ENCODE measurements at regions not wholly inside any gene's neighbourhood (a gene's known extent, or its start where the extent isn't known, plus 50 kb on each side); places are given as distances from the start of the nearest gene placed in this dataset.
A peak's percentile ranks its signal among the peaks of the same experiment; 100 is the strongest.
"Not testable (repeated sequence)": the region's sequence is repeated elsewhere in the genome, so short reads cannot be mapped to it uniquely, and the experiment has no call there.

DNA sequence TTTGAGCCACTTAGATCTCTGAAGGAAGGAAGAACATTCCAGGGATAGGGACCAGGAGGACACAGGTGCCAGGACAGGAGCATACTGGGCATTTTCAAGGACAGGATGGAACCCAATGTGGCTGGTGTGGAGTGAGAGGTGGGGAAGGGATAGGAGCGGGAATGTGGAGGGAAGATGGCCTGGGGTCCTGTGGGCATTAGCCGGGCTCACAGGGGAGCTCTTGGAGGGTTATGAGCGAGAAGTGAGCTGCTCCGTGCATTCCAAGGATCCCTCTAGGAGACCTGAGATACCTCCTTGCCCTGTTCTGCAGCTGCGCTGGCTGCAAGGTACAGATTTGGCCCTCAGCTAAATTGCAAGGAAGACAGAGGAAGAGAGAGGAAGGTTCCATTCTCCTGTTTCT lies 87.5 kb downstream of the IER5 start:
- no peak overlapping the region for H3K4me3 Mint-ChIP-seq
- DNase-seq (ENCODE audit: low spot score in 2 of 2) = no peak

DNA sequence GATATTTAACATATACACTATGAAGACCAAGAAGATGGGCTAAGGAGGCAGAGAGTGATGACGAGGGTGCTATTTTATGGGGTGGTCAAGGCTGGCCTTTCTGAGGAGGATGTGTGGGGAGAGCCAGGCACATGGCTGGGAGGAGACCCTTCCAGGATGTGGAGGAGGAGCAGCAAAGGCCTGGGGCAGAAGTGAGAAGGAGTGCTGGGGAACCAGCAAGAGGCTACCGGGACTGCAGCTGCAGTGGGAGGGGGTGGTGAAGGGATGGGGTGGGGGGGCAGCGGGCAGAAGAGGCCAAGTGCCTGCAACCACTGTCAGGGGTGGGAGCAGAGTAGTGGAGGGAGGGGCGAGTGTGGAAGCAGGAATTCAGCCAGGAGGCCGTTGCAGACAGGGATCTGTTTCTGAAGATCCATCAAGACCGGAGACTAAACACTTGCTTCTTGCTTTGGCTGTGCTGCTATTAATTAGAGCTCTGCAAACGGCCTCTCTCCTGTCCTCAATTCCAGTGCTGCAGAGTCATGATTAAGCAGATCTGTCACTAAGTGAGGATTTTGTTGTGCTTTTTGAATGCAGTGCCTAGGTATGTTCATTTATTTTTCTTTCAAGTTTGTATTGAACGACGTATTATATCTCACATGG lies 89.9 kb downstream of the IER5 start:
- Mint-ChIP-seq H3K36me3 (ENCODE audit: insufficient read depth) (no peaks in the 10 kb centered on the region), H3K4me3 (no peak overlapping the region), H3K9me3 (peaks cover under 1% of the 10 kb centered on the region), H3K27ac (ENCODE audit: low read depth) (no peak overlapping the region), H3K27me3 (peaks cover 53% of the 10 kb centered on the region), H3K4me1 (peaks cover 9% of the 10 kb centered on the region)
- DNase-seq (ENCODE audit: low spot score in 2 of 2) (no peak), ATAC-seq (replicated peaks; ENCODE audit: extremely low read depth, poor library complexity, severe bottlenecking) (no peak)

More for the DNA sequence above, 87.5 kb downstream of the IER5 start:
- Mint-ChIP-seq H3K9me3 (peaks cover 5% of the 10 kb centered on the region), H3K4me1 (peaks cover 9% of the 10 kb centered on the region), H3K27me3 (peaks cover 44% of the 10 kb centered on the region), H3K27ac (ENCODE audit: low read depth) (no peak overlapping the region), H3K36me3 (ENCODE audit: insufficient read depth) (no peaks in the 10 kb centered on the region)
- no peak for ATAC-seq (replicated peaks; ENCODE audit: extremely low read depth, poor library complexity, severe bottlenecking)

DNA sequence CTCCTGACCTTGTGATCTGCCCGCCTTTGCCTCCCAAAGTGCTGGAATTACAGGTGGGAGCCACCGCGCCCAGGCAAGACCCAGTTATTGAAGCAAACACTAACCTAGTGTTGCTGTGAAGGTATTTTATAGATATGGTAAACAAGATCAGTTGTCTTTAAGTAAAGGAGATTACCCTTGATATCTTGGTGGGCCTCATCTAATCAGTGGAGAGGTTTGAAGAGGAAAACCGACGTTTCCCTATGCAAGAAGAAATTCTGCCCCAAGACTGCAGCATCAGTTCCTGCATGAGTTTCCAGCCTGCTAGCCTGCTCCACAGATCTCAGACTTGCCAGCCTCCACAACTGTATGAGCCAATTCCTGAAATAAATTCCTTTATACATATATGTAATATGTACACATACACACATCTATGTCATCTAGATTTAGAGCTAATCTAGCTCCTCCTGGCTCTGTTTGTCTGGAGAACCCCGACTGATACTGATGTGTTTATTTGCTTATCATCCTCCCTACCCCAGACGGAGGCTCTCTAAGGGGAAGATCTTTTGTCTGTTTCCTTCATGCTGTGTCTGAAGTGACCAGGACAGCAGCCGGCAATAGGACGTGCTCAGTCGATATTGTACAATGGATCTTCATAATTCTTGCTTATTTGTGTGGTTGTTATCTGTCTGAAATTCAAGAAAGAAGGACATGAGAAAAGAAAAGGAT lies 90.9 kb downstream of the IER5 start:
- no peaks in the 10 kb centered on the region for H3K36me3 Mint-ChIP-seq (ENCODE audit: insufficient read depth)

DNA sequence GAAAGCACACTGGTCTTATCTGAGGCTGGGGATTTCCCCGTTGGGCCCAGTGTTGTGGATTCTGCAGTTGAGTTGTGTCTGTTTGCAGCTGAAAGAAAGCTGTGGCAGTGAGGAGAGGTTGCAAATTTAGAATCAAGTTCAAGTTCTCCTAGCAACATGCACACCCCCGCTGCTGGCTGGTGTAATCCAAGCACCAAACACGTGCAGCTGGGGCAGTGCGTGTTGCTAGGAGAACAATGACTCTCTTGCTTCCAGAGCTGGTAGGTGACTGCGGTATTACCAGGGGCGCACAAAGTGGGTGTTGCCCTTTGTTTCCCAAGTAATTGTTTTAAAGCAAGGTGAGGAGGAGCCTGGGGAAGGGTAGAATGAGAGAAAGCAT lies 91.5 kb downstream of the IER5 start:
- H3K36me3 Mint-ChIP-seq (ENCODE audit: insufficient read depth) = no peaks in the 10 kb centered on the region
- no peak overlapping the region for H3K4me3 Mint-ChIP-seq
- H3K4me1 Mint-ChIP-seq = peaks cover 9% of the 10 kb centered on the region
- no peak overlapping the region for H3K27ac Mint-ChIP-seq (ENCODE audit: low read depth)
- DNase-seq (ENCODE audit: low spot score in 2 of 2) (no peak), ATAC-seq (replicated peaks; ENCODE audit: extremely low read depth, poor library complexity, severe bottlenecking) (peak; percentile 54)
- peaks cover 58% of the 10 kb centered on the region for H3K27me3 Mint-ChIP-seq
- H3K9me3 Mint-ChIP-seq = no peaks in the 10 kb centered on the region

More for the DNA sequence above, 90.9 kb downstream of the IER5 start:
- Mint-ChIP-seq H3K4me1 (peaks cover 9% of the 10 kb centered on the region), H3K9me3 (no peaks in the 10 kb centered on the region), H3K4me3 (no peak overlapping the region), H3K27me3 (peaks cover 58% of the 10 kb centered on the region), H3K27ac (ENCODE audit: low read depth) (no peak overlapping the region)
- no peak for DNase-seq (ENCODE audit: low spot score in 2 of 2)
- no peak for ATAC-seq (replicated peaks; ENCODE audit: extremely low read depth, poor library complexity, severe bottlenecking)

DNA sequence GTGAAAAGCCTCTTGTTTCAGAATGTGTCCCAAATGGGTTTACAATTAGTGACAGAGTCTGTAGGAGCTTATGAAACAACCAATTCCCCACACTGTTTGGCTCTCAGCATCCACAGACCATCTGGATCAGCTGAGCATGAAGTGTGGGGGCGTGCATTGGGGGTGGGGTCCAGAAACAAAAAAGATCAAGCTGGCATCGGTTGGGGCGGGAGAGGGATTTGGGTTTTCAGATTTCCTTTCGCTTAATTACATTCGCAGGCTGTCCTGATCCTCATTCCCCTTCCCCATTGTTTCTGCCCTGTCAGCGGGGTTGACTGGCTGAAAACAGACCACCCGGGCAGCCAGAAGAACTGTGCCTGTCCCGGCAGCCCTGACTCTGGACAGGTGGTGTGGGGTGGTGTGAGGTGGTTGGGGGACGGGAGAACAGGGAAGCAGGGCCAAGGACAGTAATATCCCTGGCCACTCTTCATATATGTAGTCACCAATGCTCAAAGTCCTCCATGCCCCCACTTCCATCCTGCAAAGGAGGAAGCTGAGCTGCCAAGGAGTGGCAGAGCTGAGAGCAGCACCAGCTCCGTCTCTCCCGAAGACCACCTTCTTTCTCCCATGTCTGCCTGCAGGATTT lies 92.0 kb downstream of the IER5 start:
- H3K27ac Mint-ChIP-seq (ENCODE audit: low read depth) = no peak overlapping the region
- DNase-seq (ENCODE audit: low spot score in 2 of 2) (no peak), ATAC-seq (replicated peaks; ENCODE audit: extremely low read depth, poor library complexity, severe bottlenecking) (no peak)
- peaks cover 9% of the 10 kb centered on the region for H3K4me1 Mint-ChIP-seq
- no peaks in the 10 kb centered on the region for H3K36me3 Mint-ChIP-seq (ENCODE audit: insufficient read depth)
- no peaks in the 10 kb centered on the region for H3K9me3 Mint-ChIP-seq
- no peak overlapping the region for H3K4me3 Mint-ChIP-seq
- H3K27me3 Mint-ChIP-seq = peaks cover 58% of the 10 kb centered on the region

DNA sequence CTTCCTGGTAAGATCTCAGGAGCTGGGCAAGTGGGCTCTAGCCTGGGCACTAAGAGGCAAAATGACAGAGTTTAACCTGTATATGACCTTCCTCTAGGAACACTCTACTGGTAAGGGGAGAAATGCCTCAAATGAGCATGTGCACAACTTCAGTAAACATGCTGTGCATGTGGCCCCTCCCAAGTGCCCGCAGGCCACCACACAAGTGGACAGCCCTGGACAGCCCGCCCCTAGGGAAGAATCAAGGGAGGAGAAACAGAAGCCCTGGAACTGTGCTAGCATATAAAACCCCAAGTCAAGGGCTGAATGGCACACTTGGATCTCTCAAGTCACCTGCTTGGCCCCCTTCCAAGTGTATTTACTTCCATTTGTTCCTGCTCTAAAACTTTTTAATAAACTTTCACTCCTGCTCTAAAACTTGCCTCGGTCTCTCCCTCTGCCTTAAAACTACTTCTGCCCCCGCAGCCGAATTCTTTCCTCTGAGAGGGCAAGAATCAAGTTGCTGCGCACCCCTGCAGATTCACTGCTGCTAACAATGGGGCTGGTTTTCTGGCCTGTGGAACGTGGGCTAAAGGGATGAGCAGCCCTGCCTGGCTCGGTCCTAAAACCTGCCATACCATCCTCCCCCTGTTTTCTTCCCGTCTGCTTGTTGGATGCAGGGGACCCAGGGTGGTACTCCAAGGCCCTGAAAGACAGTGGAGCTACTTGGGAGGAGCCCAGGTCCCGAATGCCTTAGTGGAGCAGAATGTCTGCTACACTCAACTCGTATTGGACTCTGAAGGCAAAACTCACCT lies 93.5 kb downstream of the IER5 start:
- H3K4me3 Mint-ChIP-seq = no peak overlapping the region
- H3K27me3 Mint-ChIP-seq = peaks cover 62% of the 10 kb centered on the region
- no peaks in the 10 kb centered on the region for H3K9me3 Mint-ChIP-seq
- ATAC-seq (replicated peaks; ENCODE audit: extremely low read depth, poor library complexity, severe bottlenecking) (no peak), DNase-seq (ENCODE audit: low spot score in 2 of 2) (no peak)
- H3K4me1 Mint-ChIP-seq = peaks cover 9% of the 10 kb centered on the region
- no peak overlapping the region for H3K27ac Mint-ChIP-seq (ENCODE audit: low read depth)
- no peaks in the 10 kb centered on the region for H3K36me3 Mint-ChIP-seq (ENCODE audit: insufficient read depth)

DNA sequence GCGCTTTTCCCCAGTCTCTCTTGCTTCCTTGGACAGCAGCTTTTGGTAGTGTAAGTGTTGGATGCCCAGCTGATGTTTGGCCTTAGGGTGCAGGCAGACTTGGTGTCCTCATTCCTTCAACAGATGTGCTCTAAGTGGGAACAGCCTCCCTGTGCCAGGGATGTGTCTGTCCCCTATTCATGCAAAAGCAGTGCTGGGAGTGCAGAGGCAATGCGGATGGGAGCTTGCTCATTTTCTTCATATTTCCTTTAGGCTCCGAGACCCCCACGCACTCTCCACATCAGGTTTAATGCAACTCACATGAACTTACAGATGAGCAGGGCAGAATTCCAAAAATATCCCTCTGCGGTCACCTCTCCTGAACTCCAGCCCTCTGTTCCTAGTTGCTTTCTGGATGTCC lies 96.1 kb downstream of the IER5 start:
- Mint-ChIP-seq H3K36me3 (ENCODE audit: insufficient read depth) (no peaks in the 10 kb centered on the region), H3K4me3 (no peak overlapping the region), H3K4me1 (peaks cover 7% of the 10 kb centered on the region), H3K27me3 (peaks cover 69% of the 10 kb centered on the region), H3K9me3 (no peaks in the 10 kb centered on the region), H3K27ac (ENCODE audit: low read depth) (no peak overlapping the region)
- DNase-seq (ENCODE audit: low spot score in 2 of 2) = no peak
- ATAC-seq (replicated peaks; ENCODE audit: extremely low read depth, poor library complexity, severe bottlenecking) = no peak

DNA sequence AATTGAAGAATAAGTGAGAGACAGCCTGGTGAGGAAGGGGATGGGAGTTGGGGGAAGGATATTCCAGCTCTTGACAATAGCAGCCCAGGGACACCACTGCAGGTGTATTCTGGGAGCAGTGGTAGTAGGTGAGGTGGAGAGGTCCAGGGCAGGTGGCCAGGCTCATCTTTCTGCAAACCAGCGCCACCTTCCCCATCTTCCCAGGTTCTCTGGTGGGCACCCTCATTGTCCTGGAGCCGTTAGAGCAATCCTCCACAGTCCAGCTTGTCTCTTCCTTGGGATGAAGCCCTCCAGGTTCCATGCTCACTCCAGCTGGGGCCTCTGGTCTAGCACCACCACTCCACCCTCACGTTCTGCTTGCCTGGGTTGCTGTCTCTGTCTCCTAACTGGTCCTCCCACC lies 97.0 kb downstream of the IER5 start:
- Mint-ChIP-seq H3K4me1 (no peaks in the 10 kb centered on the region), H3K27me3 (peaks cover 69% of the 10 kb centered on the region), H3K27ac (ENCODE audit: low read depth) (no peak overlapping the region), H3K9me3 (no peaks in the 10 kb centered on the region), H3K4me3 (no peak overlapping the region), H3K36me3 (ENCODE audit: insufficient read depth) (no peaks in the 10 kb centered on the region)
- DNase-seq (ENCODE audit: low spot score in 2 of 2) (no peak), ATAC-seq (replicated peaks; ENCODE audit: extremely low read depth, poor library complexity, severe bottlenecking) (no peak)

DNA sequence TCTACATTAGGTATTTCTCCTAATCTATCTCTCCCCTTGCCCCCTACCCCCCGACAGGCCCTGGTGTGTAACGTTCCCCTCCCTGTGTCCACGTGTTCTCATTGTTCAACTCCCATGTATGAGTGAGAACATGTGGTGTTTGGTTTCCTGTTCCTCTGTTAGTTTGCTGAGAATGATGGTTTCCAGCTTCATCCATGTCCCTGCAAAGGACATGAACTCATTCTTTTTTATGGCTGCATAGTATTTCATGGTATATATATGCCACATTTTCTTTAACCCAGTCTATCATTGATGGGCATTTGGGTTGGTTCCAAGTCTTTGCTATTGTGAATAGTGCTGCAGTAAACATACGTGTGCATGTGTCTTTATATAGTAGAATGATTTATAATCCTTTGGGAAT lies 97.6 kb downstream of the IER5 start:
- not testable (repeated sequence) for DNase-seq (ENCODE audit: low spot score in 2 of 2); H3K36me3 Mint-ChIP-seq (ENCODE audit: insufficient read depth); H3K4me1 Mint-ChIP-seq; ATAC-seq (replicated peaks; ENCODE audit: extremely low read depth, poor library complexity, severe bottlenecking); H3K27ac Mint-ChIP-seq (ENCODE audit: low read depth); H3K4me3 Mint-ChIP-seq; H3K9me3 Mint-ChIP-seq
- H3K27me3 Mint-ChIP-seq = peaks cover 69% of the 10 kb centered on the region

DNA sequence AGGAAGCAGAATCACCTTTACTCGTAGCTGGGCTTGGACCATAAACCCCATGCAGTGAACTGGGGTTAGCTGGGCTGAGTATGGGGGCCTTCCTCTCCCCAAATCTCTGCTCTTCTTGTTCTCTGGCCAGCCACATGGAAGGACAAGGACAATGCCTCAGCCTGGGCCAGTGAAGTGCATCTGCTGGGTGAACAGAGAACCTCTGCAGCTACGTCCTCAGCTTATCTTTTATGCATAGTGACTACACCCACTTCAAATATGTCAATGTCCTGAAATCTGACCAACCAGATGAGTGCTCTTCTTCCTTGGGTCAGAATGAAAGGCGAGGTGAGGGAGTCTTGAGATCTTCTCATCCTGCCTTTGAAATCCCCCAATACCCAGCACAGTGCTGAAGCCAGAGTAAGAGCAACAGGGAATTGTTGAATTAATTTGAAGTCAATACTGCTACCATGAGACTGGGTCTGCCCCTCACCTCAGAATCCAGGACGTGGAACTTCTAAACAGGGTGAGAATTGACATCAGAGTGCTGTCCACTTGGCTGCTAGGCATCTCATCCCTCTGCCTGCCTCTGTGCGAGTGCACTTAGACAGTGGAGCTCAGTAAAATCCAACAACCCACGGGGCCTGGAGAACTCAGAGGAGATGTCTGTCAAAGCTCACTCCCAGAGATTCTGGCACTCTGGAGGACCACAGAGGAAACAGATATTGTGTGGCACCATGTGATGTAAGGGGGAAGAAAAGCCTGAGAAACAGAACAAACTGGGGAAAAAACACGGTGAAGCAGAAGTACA lies 99.0 kb downstream of the IER5 start:
- no peaks in the 10 kb centered on the region for H3K4me1 Mint-ChIP-seq
- no peak overlapping the region for H3K27ac Mint-ChIP-seq (ENCODE audit: low read depth)
- H3K4me3 Mint-ChIP-seq = no peak overlapping the region
- no peak for DNase-seq (ENCODE audit: low spot score in 2 of 2)
- H3K27me3 Mint-ChIP-seq = peaks cover 63% of the 10 kb centered on the region
- H3K36me3 Mint-ChIP-seq (ENCODE audit: insufficient read depth) = no peaks in the 10 kb centered on the region
- H3K9me3 Mint-ChIP-seq = no peaks in the 10 kb centered on the region
- ATAC-seq (replicated peaks; ENCODE audit: extremely low read depth, poor library complexity, severe bottlenecking) = no peak

DNA sequence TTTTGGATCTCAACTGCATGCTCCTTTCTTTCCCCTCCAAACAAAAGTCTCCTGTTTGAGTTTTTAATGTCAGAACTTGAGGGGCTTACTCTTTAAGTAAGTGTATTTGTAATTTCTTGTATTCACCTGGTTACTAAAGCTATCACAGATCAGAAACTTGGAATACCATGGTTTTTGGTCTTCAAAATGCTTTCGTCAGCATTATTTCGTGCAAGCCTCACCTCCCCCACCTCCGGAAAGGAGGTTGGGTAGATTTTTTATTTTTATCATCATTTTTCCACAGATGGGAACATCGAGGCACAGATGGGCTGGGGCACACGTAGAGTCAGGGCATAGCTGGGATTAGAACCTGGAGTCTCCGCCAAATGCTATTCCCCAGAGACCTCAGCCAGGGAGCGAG lies 100.7 kb downstream of the IER5 start:
- no peak overlapping the region for H3K4me3 Mint-ChIP-seq

More for the DNA sequence above, 100.7 kb downstream of the IER5 start:
- Mint-ChIP-seq H3K36me3 (ENCODE audit: insufficient read depth) (no peaks in the 10 kb centered on the region), H3K9me3 (no peaks in the 10 kb centered on the region), H3K27me3 (peaks cover 59% of the 10 kb centered on the region), H3K4me1 (no peaks in the 10 kb centered on the region), H3K27ac (ENCODE audit: low read depth) (no peak overlapping the region)
- DNase-seq (ENCODE audit: low spot score in 2 of 2) = no peak
- ATAC-seq (replicated peaks; ENCODE audit: extremely low read depth, poor library complexity, severe bottlenecking) = no peak

Data from central memory CD8-positive, alpha-beta T cell (primary cell).